ENCODE measurements at regions not wholly inside any gene's neighbourhood (a gene's known extent, or its start where the extent isn't known, plus 50 kb on each side); places are given as distances from the start of the nearest gene placed in this dataset.

DNA sequence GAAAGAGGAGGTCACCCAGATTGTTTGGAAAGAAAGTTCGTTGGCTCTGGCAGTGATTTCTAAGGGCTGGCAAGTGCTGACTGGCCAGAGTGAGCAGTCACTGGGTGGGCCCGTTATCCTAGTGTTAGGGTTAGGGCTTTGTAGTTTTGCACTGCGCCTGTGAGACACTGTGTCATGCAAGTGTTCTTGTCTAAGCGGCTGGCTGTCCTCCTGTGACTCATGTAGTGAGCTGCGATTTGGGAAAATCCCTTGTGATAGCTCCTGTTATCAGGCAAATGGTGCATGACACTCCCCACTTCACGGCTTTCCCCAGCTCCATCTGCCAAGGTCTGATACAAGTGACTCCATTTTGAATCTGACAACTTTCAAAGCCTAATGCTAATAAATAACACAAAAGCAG, 526.0 kb upstream of the ADAMTS16 start:
- TF ChIP-seq, protein P1, sequence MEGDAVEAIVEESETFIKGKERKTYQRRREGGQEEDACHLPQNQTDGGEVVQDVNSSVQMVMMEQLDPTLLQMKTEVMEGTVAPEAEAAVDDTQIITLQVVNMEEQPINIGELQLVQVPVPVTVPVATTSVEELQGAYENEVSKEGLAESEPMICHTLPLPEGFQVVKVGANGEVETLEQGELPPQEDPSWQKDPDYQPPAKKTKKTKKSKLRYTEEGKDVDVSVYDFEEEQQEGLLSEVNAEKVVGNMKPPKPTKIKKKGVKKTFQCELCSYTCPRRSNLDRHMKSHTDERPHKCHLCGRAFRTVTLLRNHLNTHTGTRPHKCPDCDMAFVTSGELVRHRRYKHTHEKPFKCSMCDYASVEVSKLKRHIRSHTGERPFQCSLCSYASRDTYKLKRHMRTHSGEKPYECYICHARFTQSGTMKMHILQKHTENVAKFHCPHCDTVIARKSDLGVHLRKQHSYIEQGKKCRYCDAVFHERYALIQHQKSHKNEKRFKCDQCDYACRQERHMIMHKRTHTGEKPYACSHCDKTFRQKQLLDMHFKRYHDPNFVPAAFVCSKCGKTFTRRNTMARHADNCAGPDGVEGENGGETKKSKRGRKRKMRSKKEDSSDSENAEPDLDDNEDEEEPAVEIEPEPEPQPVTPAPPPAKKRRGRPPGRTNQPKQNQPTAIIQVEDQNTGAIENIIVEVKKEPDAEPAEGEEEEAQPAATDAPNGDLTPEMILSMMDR (IDR thresholded peaks at IDR 0.05): no peak
- TF ChIP-seq EZH2 (IDR thresholded peaks at IDR 0.05; ENCODE audit: borderline replicate concordance, insufficient read depth, low read depth, low read length, poor library complexity, severe bottlenecking): no peak
